ENCODE measurements at regions not wholly inside any gene's neighbourhood (a gene's known extent, or its start where the extent isn't known, plus 50 kb on each side); places are given as distances from the start of the nearest gene placed in this dataset.
A peak's percentile ranks its signal among the peaks of the same experiment; 100 is the strongest.

GRCh38 chr3:124453189-124453588 is 277.1 kb upstream of the UMPS start:
- no peak for DNase-seq

GRCh38 chr3:124455891-124456290 is 274.4 kb upstream of the UMPS start:
- DNase-seq = no peak

- no peak for DNase-seq
Observed at GRCh38 chr3:124456506-124456905, 273.7 kb upstream of the UMPS start.

GRCh38 chr3:124459678-124460077 is 270.6 kb upstream of the UMPS start:
- no peak for DNase-seq

DNA sequence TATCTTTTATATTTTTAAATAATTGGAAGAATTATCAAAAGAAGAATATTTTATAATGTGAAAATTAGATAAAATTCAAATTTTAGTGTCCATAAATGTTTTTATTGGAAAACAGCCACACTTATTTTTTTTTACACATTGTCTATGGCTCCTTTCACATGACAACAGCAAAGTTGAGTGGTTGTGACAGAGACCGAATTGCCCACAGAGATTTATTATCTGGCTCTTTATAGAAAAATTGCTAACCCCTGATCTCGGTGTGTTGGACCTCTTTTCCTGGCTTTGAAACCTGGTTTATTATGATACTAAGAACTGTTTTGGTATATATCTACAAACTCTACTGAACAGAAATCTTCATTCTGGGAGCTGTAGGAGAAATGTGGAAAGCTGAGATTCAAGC is 269.1 kb upstream of the UMPS start:
- DNase-seq = no peak

DNA sequence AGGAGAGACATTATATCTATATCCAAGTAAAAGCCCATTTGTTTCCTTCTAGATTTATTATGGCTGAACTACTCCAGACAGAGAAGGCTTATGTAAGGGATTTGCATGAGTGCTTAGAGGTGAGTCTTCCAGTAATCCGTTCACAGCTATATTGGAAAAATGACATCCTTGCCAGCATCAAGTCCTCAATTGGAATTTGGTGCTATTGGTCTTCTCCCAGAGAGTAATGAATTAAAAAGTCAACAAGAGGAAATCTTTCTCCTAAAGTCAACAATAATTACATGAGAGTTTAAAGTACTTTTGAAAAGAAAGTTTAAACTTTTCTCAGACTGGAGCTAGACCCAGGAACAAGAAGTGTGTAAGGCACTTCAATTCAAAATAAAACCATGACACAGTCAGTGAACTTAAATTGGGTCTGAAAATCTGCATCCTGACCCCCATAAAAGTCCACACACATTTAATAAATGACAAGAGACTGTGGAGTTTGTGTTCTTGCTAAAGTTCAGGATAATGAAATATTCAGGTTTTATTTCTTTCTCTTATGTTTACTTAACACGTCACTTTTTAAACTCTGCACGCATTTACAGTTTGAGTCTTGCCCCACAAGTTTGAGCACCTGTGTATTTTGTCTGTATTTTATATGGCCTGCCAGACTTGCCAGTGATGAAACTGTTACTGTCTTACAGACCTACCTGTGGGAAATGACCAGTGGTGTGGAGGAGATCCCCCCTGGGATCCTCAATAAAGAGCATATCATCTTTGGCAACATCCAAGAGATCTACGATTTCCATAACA is 268.2 kb upstream of the UMPS start:
- no peak for DNase-seq

- no peak for DNase-seq
Observed at GRCh38 chr3:124463234-124463633, 267.0 kb upstream of the UMPS start.

DNA sequence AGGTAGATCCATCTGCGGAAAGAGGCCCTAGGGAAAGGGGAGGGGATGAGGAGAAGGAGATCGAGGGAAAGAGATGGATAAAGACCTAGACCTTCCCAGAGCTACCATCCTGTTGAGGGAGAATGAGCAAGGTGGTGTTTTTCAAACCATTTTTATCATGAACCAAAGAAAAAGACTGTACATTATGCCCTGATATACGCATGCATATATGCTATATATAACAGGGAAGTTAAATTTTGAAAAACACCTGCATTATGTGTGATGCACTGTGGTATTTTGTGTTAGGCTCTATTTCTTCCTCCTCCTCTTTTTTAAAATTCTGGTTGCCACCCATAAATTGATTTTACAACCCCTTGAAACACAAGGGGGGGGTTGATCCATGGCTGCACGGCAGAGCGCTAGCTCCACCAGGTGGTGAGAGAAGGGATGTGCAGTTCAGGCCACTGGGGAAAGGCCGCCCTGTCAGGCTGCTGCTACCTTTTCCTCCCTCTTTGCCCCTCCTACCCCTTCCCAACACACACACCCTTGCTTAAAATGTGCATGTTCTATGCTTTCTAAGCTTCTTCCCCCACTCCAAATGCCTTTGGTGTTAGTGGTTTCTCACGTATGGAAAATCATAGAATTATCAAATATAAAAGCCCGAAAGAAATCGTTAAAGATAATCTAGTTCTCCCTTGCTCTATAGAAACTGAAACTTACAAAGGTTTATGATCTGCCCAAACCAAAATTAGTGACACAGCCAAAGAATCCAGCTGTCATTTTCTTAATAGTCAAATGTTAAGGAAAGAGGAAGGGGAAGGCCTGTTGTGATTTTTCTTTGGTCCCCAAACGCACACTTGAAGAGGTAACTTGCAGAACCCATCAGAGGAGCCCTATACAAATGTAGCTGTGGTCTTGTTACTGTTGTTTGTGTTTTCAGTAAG is 262.0 kb upstream of the UMPS start:
- no peak for DNase-seq

- DNase-seq = no peak
Observed at GRCh38 chr3:124469555-124469954, 260.7 kb upstream of the UMPS start.

- no peak for DNase-seq
Observed at GRCh38 chr3:124478830-124479229, 251.4 kb upstream of the UMPS start.

DNA sequence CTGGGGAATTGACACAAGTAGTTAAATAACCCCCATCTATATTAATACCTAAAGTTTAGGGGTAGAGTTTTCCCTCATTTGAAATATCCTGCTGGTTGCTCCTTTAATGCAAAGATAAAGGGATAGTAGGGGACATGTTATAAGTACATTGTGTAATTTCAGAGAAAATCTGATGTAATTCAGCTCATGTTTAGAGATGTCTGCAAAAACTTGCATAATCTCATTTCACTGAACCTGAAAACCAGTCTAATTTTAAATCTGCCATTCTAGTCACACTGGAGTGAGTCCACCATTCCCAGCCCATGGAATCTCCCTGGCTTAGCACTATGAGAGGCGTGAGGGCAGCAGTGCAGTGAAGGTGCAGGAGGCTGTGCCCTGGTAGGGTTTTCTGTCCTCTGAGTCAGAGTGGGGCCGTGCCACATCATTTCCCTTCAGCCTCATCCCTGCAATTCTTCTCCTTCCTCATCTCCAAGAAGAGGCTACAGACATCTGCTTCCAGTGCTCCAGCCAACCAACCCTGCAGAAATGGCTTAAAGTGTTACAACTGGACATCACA is 246.3 kb upstream of the UMPS start:
- no peak for DNase-seq

DNA sequence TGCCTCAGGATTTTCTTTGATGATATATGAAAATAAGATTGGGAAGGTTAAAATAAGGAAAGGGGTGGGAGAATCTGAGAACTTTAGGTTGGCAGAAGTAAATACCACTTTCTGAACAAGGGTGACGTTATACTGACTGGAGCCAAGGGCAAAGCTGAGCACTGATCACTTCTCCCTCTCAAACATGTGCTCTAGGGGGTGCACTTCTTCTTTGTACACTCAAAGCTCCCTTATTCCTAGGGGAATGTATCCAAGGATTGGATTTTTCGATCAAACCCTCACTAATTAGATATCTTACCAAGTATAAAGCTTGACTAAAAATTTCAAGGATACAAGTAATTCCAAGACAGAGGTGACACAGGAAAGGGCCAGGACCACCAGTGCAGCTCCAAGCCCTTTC is 243.9 kb upstream of the UMPS start:
- DNase-seq = no peak

DNA sequence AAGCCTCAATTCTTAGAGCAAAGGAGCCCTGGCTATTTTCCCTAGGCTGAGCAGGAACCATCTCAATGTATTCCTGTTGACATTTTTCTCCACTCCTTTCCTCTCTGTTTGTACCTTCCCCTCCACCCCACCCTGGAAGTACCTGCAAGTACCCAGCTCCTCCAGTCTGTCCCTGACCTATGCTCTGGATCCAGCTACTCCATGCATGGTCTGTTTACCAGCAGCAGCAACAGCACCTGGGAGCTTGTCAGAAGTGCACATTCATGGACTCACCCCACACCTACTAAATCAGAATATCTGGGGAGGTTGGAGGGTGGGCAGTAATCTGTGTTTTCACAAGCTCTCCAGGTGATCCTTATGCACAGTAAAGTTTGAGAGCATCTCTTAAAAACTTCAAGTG is 240.7 kb upstream of the UMPS start:
- DNase-seq = no peak

- no peak for DNase-seq
Observed at GRCh38 chr3:124491098-124491497, 239.2 kb upstream of the UMPS start.

DNA sequence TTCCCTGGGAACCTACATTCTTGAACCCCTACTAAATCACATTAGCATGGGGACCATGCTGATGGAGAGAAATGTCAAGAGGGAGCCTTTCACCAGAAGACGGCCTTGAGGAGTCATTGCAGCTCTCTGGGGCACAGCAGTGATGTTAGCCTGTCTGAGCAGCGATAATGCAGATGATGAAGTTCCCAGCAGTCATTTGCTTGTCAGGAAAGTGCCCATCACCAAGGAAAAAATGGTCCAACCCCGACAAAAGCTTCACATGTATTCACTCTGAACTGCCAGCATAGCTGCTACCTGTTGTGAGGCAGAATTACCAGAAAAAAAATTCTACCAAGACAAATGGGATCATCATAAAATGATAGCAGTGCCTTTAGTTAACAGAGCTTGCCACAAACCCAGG is 238.4 kb upstream of the UMPS start:
- DNase-seq = no peak

DNA sequence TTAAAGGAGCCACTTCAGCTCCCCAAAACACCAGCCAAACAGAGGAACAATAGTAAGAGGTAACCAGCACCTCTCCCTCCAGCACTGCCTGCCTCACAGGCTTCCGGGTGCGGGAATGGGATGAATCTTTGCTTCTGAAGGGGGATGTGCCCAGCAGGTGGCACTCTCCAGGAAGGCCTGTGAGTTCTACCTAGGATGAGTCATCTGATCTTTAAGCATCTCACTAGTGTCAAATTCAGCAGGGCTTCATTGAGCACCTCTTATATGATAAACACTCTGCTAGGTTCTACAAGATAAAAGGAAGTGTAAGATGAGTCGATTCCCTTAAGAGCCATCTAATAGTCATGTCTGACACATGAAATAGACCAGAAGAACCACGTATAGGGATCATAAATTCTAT is 237.4 kb upstream of the UMPS start:
- DNase-seq = peak; percentile 7

GRCh38 chr3:124496061-124496460 is 234.2 kb upstream of the UMPS start:
- DNase-seq = no peak

DNA sequence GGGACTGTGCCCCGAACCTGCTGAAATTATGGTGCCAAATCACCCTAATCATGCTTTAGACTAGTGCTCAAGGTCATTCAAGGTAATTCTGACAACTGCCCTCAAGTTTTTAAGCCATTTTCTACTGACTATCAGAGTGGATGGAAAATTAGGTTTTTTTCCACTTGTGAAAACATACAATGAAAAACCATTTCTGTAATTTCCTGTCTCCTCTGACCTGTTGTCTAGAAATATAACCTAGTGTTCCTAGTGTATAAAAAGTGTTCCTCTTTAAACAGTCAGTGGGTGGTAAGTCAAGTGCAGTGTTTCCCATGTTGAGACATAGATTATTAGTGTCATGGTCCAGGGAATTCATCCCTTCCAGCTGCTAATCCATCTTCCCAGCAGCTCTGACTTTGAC is 232.8 kb upstream of the UMPS start:
- no peak for DNase-seq

GRCh38 chr3:124498891-124499290 is 231.4 kb upstream of the UMPS start:
- no peak for DNase-seq

GRCh38 chr3:124504332-124505059 is 225.8 kb upstream of the UMPS start:
- no peak for DNase-seq

- no peak for DNase-seq
Observed at GRCh38 chr3:124509884-124510283, 220.4 kb upstream of the UMPS start.

DNA sequence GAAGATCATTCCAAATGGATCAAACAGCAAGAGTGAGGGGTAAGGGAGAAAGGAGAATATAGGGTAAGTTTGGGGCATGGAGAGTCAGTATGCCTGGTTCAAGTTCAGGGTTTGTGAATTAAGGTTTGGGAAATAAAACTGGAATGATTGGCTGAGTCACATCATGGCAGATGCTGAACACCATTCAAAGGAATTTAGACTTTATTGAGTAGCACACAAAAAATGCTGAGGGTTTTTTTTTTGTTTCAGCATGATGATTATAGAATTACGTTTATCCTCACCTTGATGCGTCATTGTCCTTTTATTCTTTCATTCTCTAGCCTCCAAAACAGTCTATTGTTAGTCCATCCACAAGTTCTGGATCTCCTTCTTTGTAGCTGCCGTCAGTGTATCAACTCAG is 220.0 kb upstream of the UMPS start:
- DNase-seq = no peak

Data from NK-92 treated with Interleukin-12 subunit alpha and Interleukin-12 subunit beta, amount 100 ng/mL, for 24 hours (cell line).